GM18873 (cell line): ENCODE measurements at regions not wholly inside any gene's neighbourhood (a gene's known extent, or its start where the extent isn't known, plus 50 kb on each side); places are given as distances from the start of the nearest gene placed in this dataset.
A peak's percentile ranks its signal among the peaks of the same experiment; 100 is the strongest.

Source experiments
- ATAC-seq: cut with Tn5 transposase; IDR thresholded peaks from one replicate; pipeline ENCODE4 v1.9.1; 2021; ENCODE audit warnings: mild to moderate bottlenecking, moderate library complexity, moderate number of reproducible peaks; ENCODE audit not compliant: unreplicated experiment, low FRiP score

GRCh38 chr2:225971433-225971832 lies 571.9 kb downstream of the NYAP2 start:
- ATAC-seq: no peak

- no peak for ATAC-seq
Observed at GRCh38 chr2:225948903-225949302, 549.4 kb downstream of the NYAP2 start.

- ATAC-seq: no peak
Observed at GRCh38 chr2:225938991-225939390, 539.5 kb downstream of the NYAP2 start.

- no peak for ATAC-seq
Observed at GRCh38 chr2:225937625-225938187, 538.2 kb downstream of the NYAP2 start.

- ATAC-seq: no peak
Observed at GRCh38 chr2:225932811-225933413, 533.4 kb downstream of the NYAP2 start.

- no peak for ATAC-seq
Observed at GRCh38 chr2:225930687-225931086, 531.2 kb downstream of the NYAP2 start.

- ATAC-seq: no peak
Observed at GRCh38 chr2:225920621-225921220, 521.2 kb downstream of the NYAP2 start.

- ATAC-seq: no peak
Observed at GRCh38 chr2:225916692-225917091, 517.2 kb downstream of the NYAP2 start.

GRCh38 chr2:225911019-225911418 lies 511.5 kb downstream of the NYAP2 start:
- no peak for ATAC-seq

GRCh38 chr2:225895126-225895525 lies 495.6 kb downstream of the NYAP2 start:
- no peak for ATAC-seq

- ATAC-seq: no peak
Observed at GRCh38 chr2:225894236-225894980, 494.9 kb downstream of the NYAP2 start.

- no peak for ATAC-seq
Observed at GRCh38 chr2:225893151-225893550, 493.6 kb downstream of the NYAP2 start.

GRCh38 chr2:225891771-225892170 lies 492.3 kb downstream of the NYAP2 start:
- no peak for ATAC-seq

GRCh38 chr2:225891013-225891412 lies 491.5 kb downstream of the NYAP2 start:
- no peak for ATAC-seq

GRCh38 chr2:225889452-225889851 lies 489.9 kb downstream of the NYAP2 start:
- peak; percentile 79 for ATAC-seq

- no peak for ATAC-seq
Observed at GRCh38 chr2:225867071-225867470, 467.6 kb downstream of the NYAP2 start.

- ATAC-seq: no peak
Observed at GRCh38 chr2:225865468-225865867, 466.0 kb downstream of the NYAP2 start.

GRCh38 chr2:225864394-225864793 lies 464.9 kb downstream of the NYAP2 start:
- no peak for ATAC-seq

- ATAC-seq: no peak
Observed at GRCh38 chr2:225842939-225843338, 443.4 kb downstream of the NYAP2 start.

- ATAC-seq: no peak
Observed at GRCh38 chr2:225841314-225841713, 441.8 kb downstream of the NYAP2 start.

- no peak for ATAC-seq
Observed at GRCh38 chr2:225837328-225837727, 437.8 kb downstream of the NYAP2 start.
